ENCODE measurements at regions not wholly inside any gene's neighbourhood (a gene's known extent, or its start where the extent isn't known, plus 50 kb on each side); places are given as distances from the start of the nearest gene placed in this dataset.

DNA sequence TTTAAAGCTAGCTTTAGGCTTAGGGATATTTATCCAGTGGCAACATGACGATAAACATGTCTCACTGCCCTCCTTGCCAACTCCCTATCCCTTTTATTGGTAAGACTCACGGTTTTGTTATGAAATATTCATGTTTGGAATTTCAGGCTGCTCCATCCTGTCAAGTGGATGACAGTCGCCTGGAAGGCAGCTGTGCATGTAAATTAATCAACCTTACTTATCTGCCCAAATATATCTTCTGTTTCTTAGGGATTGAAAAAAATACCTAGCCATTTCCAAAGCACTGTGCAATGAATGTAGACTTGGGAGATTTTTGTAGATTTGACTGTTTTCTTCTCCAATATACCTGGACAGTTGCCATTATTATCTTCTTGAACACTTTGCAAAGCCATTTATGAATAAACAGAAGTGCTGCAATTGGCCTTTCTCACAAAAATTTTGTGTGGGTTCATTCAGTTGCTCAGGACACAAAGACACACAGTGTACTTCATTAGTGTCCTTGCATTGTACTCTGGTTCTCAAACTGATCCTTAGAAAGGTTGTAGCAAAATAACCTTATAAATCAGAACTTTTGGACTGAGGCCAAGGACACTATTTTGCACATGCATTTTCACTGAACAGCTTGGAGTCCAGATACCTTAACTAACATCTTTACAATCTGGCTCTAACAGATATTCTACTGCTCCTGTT is 889.4 kb upstream of the SEMA6A start:
- H3K4me3 ChIP-seq (ENCODE audit: low read depth, low read length) = no peak overlapping the region
- peak; percentile 34 for DNase-seq (ENCODE audit: low read depth)

DNA sequence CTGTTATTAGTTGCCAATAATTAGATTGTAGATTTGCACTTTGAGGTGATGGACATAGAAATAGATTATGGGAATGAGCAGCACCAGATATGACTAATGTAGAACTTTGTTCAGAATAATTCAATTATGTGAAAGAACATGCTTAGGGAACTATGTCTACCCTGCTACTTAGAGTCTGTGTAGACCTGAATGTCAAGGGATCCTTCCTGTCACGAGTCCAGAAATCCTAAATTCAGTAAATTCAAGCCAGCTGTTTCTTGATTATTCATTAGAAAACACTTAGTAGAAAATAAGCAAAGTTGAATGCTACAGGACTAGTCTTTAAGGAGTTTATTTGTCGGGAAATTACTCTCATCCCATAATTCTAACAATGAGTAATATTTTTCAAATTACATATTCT is 887.3 kb upstream of the SEMA6A start:
- DNase-seq (ENCODE audit: low read depth) = no peak
- H3K4me3 ChIP-seq (ENCODE audit: low read depth, low read length) = no peak overlapping the region

- DNase-seq (ENCODE audit: low read depth) = no peak
Measured at GRCh38 chr5:117461403-117461802, 886.8 kb upstream of the SEMA6A start.

DNA sequence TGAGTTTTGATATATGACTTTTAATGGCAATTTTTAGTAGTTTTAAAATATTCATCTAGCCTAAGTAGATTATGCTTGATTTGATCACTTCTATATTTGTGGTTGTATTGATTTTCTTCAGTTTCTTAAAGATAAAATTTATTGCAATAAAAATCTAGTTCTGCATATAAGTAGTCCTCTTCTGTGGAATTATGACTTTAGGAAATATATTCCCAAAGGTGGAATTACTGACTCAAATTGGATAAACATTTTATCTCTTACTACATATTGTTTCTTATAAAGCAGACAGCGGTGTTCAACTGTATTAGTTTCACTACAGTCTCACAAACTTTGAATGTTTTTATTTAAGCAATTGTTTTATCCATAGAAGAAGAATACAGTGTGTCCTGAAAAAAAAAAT is 883.0 kb upstream of the SEMA6A start:
- no peak for DNase-seq (ENCODE audit: low read depth)
- H3K4me3 ChIP-seq (ENCODE audit: low read depth, low read length) = no peak overlapping the region

More at GRCh38 chr5:117461403-117461802, 886.8 kb upstream of the SEMA6A start:
- no peak overlapping the region for H3K4me3 ChIP-seq (ENCODE audit: low read depth, low read length)

DNA sequence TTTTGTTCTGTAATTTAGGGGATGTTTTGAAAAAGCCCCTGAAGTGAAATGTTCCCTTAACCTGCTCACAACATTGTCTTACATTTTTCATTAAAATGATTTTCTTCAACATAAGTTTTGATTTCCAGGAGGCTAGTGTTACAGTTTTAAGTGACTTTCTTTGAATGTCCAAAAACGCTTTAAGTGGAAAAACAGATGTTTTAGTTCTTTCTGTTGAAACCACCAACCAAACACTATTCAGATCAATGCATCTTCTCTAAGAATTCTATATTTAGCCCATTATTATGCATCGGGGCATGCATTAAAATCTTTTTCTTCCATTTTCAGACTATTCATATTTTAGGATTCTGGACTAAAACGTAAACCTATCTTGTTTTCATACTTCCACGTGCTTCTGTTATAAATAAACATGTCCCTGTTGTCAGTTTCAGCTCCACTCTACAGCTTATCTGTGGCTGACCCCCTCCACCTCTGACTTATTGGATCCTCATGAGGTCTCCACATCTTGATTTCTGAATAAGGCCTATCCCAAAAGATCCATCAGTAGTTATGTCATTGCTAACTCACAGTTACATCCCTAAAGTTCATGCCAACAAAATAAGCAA is 882.3 kb upstream of the SEMA6A start:
- H3K4me3 ChIP-seq (ENCODE audit: low read depth, low read length) = no peak overlapping the region
- DNase-seq (ENCODE audit: low read depth) = no peak

DNA sequence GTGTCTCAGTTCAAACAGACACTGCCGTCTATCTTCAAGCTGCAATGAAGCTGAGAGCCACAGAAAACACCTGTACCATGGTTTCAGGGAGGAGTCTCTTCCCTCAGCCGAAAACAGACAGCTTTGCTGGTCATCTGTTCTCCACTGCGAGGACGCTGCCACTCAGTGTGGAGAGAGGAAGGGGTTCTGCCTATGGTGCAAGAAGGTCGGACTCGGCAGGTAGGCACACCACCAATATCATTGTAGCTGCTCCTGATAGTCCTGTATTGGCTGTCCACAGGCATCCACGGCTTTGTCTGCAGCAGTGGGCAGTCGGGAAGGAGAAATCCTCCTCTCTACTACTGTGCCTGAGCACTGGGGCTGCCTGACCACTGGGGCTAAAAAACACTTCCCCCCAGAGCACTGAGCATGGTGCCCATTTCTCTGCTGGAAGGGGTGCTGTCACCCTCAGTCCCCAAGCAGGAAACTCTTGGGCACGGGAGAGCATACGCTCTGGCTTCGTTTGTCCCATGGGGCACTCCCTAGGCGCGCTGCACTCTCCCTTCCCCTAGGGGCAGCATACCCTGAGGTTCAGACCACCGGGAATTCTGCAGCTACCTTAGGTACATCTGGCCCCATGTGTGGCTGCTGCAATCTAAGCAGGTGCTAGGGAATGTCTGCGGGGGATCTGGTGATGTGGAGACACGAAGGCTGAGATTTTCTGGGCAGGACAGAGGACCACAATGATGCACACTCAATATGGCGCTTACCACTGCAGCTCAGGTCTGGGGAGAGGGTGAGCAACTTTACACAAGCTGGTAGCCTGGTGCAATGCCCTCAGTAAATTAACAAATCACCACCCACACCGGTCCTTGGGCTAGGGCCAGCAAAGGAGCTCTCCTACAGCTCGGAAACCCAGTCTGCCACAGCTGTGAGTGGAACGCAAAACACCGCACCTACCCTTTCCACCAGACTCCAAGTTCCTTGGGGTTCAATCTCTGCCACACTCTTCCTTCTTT is 880.9 kb upstream of the SEMA6A start:
- H3K4me3 ChIP-seq (ENCODE audit: low read depth, low read length) = no peak overlapping the region
- no peak for DNase-seq (ENCODE audit: low read depth)

- DNase-seq (ENCODE audit: low read depth) = no peak
Measured at GRCh38 chr5:117454716-117455212, 880.1 kb upstream of the SEMA6A start.

DNA sequence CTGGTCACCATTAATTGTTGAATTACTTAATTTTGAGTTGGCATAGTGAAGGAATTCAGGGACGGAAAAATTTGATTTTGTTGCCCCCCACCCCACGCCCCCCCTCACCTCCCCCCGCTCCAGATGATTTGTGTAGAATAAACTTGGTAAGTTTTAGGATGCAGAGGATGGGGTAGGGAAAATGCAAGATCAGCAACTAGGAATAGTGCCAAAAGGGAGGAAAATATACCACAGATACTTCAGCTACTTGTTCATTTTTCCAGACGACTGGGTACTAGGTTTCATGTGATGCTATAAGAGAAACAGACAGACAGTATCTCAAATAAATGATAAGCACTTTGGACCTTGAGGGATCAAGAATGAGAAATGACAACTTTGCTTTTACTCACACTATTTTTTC is 862.2 kb upstream of the SEMA6A start:
- no peak for DNase-seq (ENCODE audit: low read depth)
- H3K4me3 ChIP-seq (ENCODE audit: low read depth, low read length) = no peak overlapping the region

More at GRCh38 chr5:117454716-117455212, 880.1 kb upstream of the SEMA6A start:
- no peak overlapping the region for H3K4me3 ChIP-seq (ENCODE audit: low read depth, low read length)

GRCh38 chr5:117435203-117435602 is 860.6 kb upstream of the SEMA6A start:
- H3K4me3 ChIP-seq (ENCODE audit: low read depth, low read length) = no peak overlapping the region
- no peak for DNase-seq (ENCODE audit: low read depth)

- no peak overlapping the region for H3K4me3 ChIP-seq (ENCODE audit: low read depth, low read length)
- peak; percentile 10 for DNase-seq (ENCODE audit: low read depth)
Measured at GRCh38 chr5:117434254-117434653, 859.6 kb upstream of the SEMA6A start.

DNA sequence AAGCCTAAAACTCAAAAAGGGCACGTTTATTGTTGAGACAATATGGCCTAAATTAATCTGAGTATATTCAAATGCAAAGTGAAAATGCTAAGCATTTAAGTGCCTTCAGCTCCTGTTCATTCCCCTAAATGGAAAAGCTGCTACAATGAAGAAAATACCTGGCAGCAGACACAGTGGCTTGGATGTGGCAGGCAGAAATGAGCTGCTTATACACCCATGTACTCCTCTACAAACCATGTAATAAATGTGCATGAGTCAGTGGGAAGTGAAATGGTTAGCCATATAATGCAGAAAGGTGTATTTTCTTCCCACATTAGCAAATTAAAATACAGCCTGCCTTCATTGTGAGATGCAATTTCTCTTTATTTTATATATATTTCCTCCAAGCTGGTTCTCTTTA is 859.2 kb upstream of the SEMA6A start:
- no peak for DNase-seq (ENCODE audit: low read depth)
- H3K4me3 ChIP-seq (ENCODE audit: low read depth, low read length) = no peak overlapping the region

GRCh38 chr5:117431091-117431490 is 856.5 kb upstream of the SEMA6A start:
- DNase-seq (ENCODE audit: low read depth) = no peak
- no peak overlapping the region for H3K4me3 ChIP-seq (ENCODE audit: low read depth, low read length)

- no peak overlapping the region for H3K4me3 ChIP-seq (ENCODE audit: low read depth, low read length)
- DNase-seq (ENCODE audit: low read depth) = no peak
Measured at GRCh38 chr5:117425163-117425562, 850.5 kb upstream of the SEMA6A start.

DNA sequence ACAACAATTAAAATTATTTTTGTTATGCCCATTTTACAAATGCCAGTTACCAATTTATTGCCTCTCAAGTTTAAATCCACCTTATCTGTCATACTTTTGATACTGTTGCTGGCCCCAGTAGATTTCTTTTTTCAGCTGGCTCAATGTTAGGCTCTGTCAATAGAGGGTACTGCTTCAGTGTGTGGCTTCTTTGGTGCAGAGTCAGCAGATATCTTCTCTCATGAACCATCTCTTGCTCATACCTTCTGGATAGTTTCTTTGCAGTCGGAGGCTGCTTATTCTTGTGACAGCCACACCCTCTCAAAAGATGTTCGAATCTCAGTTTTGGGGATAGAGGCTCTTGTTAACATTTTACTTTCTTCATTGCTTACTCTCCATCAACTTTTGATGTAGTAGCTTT is 849.9 kb upstream of the SEMA6A start:
- no peak overlapping the region for H3K4me3 ChIP-seq (ENCODE audit: low read depth, low read length)
- DNase-seq (ENCODE audit: low read depth) = no peak

- H3K4me3 ChIP-seq (ENCODE audit: low read depth, low read length) = no peak overlapping the region
Measured at GRCh38 chr5:117417501-117417900, 842.9 kb upstream of the SEMA6A start.

GRCh38 chr5:117414926-117415325 is 840.3 kb upstream of the SEMA6A start:
- DNase-seq (ENCODE audit: low read depth) = no peak
- no peak overlapping the region for H3K4me3 ChIP-seq (ENCODE audit: low read depth, low read length)

More at GRCh38 chr5:117417501-117417900, 842.9 kb upstream of the SEMA6A start:
- no peak for DNase-seq (ENCODE audit: low read depth)

DNA sequence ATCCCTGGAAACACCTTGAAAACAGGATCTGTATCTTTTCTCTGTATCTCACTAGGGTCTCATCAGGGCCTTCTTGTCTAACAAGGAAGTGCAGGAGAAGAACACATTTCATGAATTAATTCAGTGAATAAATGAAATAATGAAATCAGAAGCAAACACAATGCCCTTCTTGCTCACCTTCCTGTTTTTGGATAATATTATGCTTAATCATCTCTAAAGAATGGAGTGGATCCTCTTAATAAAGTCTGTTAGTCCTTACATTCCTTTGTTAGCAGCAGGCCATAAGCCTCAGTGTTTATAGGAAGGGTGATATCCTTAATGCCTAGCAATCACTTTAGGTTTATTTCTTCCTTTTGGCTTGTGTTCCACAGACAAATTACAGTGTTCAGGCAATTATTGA is 837.1 kb upstream of the SEMA6A start:
- DNase-seq (ENCODE audit: low read depth) = no peak
- no peak overlapping the region for H3K4me3 ChIP-seq (ENCODE audit: low read depth, low read length)

DNA sequence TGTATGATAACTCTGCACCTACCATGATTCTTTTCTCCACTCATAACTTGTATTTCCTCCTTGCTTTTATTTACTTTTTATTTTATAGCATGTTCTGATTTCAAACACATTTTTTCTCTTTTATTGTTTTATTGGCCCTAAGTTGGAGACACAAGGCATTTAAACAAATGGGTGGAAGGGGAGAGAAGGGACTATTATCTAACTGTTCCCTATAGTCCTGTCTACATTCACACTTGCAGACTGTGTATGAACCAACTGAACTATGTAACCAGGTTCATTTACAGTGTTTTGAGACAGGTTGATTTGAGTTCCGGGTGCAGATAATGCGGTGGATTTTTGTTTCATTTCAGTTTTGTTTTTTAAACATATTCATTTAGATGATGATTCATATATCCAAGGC is 830.6 kb upstream of the SEMA6A start:
- DNase-seq (ENCODE audit: low read depth) = no peak
- no peak overlapping the region for H3K4me3 ChIP-seq (ENCODE audit: low read depth, low read length)

GRCh38 chr5:117394506-117395157 is 820.0 kb upstream of the SEMA6A start:
- H3K4me3 ChIP-seq (ENCODE audit: low read depth, low read length) = no peak overlapping the region
- DNase-seq (ENCODE audit: low read depth) = no peak
